Panc1 (cell line): ENCODE measurements at regions not wholly inside any gene's neighbourhood (a gene's known extent, or its start where the extent isn't known, plus 50 kb on each side); places are given as distances from the start of the nearest gene placed in this dataset.

Experiments
- ATAC-seq: fragments of 200-7000 bp; cut with Tn5 transposase; 2 replicates; pipeline ENCODE4 v1.9.1; 2020; ENCODE audit warnings: mild to moderate bottlenecking, moderate library complexity
- BruUV-seq: library from RNA; stranded (reverse); fragments of 400-500 nt; replicated peaks from 2 replicates; lab custom pipeline; 2021; lab: Mats Ljungman, UMichigan
- CTCF ChIA-PET: fragments of 300-600 bp; sonication (Branson Sonifier 250); formaldehyde crosslinking; loops from one replicate; lab custom pipeline; 2022; ENCODE audit warnings: antibody characterized with exemption; lab: Charles Lee
- POLR2A ChIA-PET: fragments of 300-600 bp; sonication (Branson Sonifier 250); formaldehyde crosslinking; loops from one replicate; lab custom pipeline; 2022; ENCODE audit warnings: antibody characterized with exemption; lab: Charles Lee
- DNase-seq: peaks from one replicate; pipeline ENCODE4 v3.0.0-alpha.2; 2010; ENCODE audit warnings: low read depth, low spot score
- H3K27ac ChIP-seq: 2 replicates; pipeline ENCODE4 v1.5.1; 2011; ENCODE audit warnings: mild to moderate bottlenecking, low read length, inconsistent platforms
- H3K27me3 ChIP-seq: fragments of 200-500 bp; sonication (Bioruptor generic); 2 replicates; pipeline ENCODE4 v1.6.0; 2014; ENCODE audit warnings: low read length, inconsistent platforms; ENCODE audit not compliant: control insufficient read depth, insufficient read depth
- H3K36me3 ChIP-seq: fragments of 200-500 bp; sonication (Bioruptor generic); 2 replicates; pipeline ENCODE4 v1.5.1; 2014; ENCODE audit warnings: inconsistent platforms, mild to moderate bottlenecking, low read length, moderate library complexity; ENCODE audit not compliant: control insufficient read depth, insufficient read depth
- H3K4me1 ChIP-seq: 2 replicates; pipeline ENCODE4 v1.5.1; 2011; ENCODE audit warnings: inconsistent platforms, mild to moderate bottlenecking, low read length, moderate library complexity; ENCODE audit not compliant: control insufficient read depth, insufficient read depth
- H3K4me3 ChIP-seq, 2 experiments: 2 replicates each; pipeline ENCODE4 v1.5.1; 2011 to 2012; ENCODE audit warnings: low read depth in 2 of 2, low read length in 2 of 2, mild to moderate bottlenecking in 2 of 2, inconsistent platforms in 1 of 2, moderate library complexity in 1 of 2
- H3K9me3 ChIP-seq: fragments of 200-500 bp; sonication (Bioruptor generic); 2 replicates; pipeline ENCODE4 v1.5.1; 2014; ENCODE audit warnings: low read depth, mild to moderate bottlenecking, inconsistent platforms, low read length, moderate library complexity; ENCODE audit not compliant: control insufficient read depth, insufficient read depth
- POLR2AphosphoS5 ChIP-seq: IDR thresholded peaks from 2 replicates; pipeline ENCODE4 v1.6.1; 2012; ENCODE audit warnings: mild to moderate bottlenecking, low read depth, low read length, moderate library complexity
- SIN3A ChIP-seq: IDR thresholded peaks from 2 replicates; pipeline ENCODE4 v1.6.1; 2012; ENCODE audit warnings: low read depth, mild to moderate bottlenecking, low read length, moderate library complexity, borderline replicate concordance; ENCODE audit not compliant: insufficient read depth
- TCF7L2 ChIP-seq: IDR thresholded peaks from 2 replicates; pipeline ENCODE4 v1.6.1; 2011; ENCODE audit warnings: mild to moderate bottlenecking, low read depth, low read length, inconsistent platforms
- in situ Hi-C: cut with HindIII; loops from 2 replicates; pipeline ENCODE4 v1.10.0; 2016; ENCODE audit warnings: low sequenced_read_pairs, low pct_unique_long_range_greater_than_20kb
- intact Hi-C: fragments of 100-400 bp; cut with micrococcal nuclease; formaldehyde crosslinking; loops from one replicate; pipeline ENCODE4 v1.10.0; 2022; ENCODE audit not compliant: unreplicated experiment
- TF ChIP-seq, protein P1 (sequence below): fragments of 450-650 bp; IDR thresholded peaks from 2 replicates; pipeline ENCODE4 v1.5.1; 2017; ENCODE audit warnings: mild to moderate bottlenecking
- TF ChIP-seq, protein P2 (sequence below), 2 experiments: IDR thresholded peaks; 2 replicates each; pipeline ENCODE4 v1.6.1; 2011 to 2012; ENCODE audit warnings: low read depth in 2 of 2, control low read depth in 1 of 2, low read length in 1 of 2, mild to moderate bottlenecking in 1 of 2, moderate library complexity in 1 of 2; ENCODE audit not compliant: insufficient read depth in 1 of 2

DNA sequence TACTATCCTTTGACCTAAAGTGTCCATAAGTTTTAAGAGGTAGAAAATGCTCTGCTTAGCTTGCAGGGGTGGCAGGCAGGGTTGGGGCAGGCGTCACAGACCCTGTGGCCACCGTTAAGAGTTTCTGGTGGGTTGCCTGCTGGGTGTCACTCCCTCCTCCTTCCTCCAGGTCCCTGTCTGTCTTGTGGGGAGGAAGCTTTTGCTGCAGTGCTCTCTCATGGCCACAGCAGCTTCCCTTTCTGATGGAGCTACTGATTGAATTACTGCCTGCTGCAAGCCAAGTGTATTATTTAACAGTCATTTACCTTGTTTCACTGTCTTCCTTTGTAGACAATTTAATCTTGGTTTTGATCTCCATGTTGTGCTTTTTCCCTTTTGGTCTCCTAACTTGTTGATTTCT, 384.6 kb downstream of the IDS start:
- Histone ChIP-seq H3K36me3 (no peaks in the 10 kb centered on the region), H3K27ac (no peak overlapping the region), H3K4me3 (no peak overlapping the region), H3K4me1 (no peaks in the 10 kb centered on the region), H3K27me3 (no peaks in the 10 kb centered on the region), H3K9me3 (no peaks in the 10 kb centered on the region)
- DNase-seq, result no peak
- ATAC-seq, result no peak
- ChIA-PET CTCF (no interaction called here), POLR2A (no interaction called here)
- in situ Hi-C loops, result no loop called here
- TF ChIP-seq POLR2AphosphoS5 (no peak), SIN3A (no peak), TCF7L2 (no peak)
- TF ChIP-seq, protein P1, sequence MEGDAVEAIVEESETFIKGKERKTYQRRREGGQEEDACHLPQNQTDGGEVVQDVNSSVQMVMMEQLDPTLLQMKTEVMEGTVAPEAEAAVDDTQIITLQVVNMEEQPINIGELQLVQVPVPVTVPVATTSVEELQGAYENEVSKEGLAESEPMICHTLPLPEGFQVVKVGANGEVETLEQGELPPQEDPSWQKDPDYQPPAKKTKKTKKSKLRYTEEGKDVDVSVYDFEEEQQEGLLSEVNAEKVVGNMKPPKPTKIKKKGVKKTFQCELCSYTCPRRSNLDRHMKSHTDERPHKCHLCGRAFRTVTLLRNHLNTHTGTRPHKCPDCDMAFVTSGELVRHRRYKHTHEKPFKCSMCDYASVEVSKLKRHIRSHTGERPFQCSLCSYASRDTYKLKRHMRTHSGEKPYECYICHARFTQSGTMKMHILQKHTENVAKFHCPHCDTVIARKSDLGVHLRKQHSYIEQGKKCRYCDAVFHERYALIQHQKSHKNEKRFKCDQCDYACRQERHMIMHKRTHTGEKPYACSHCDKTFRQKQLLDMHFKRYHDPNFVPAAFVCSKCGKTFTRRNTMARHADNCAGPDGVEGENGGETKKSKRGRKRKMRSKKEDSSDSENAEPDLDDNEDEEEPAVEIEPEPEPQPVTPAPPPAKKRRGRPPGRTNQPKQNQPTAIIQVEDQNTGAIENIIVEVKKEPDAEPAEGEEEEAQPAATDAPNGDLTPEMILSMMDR, result no peak
- TF ChIP-seq, protein P2, sequence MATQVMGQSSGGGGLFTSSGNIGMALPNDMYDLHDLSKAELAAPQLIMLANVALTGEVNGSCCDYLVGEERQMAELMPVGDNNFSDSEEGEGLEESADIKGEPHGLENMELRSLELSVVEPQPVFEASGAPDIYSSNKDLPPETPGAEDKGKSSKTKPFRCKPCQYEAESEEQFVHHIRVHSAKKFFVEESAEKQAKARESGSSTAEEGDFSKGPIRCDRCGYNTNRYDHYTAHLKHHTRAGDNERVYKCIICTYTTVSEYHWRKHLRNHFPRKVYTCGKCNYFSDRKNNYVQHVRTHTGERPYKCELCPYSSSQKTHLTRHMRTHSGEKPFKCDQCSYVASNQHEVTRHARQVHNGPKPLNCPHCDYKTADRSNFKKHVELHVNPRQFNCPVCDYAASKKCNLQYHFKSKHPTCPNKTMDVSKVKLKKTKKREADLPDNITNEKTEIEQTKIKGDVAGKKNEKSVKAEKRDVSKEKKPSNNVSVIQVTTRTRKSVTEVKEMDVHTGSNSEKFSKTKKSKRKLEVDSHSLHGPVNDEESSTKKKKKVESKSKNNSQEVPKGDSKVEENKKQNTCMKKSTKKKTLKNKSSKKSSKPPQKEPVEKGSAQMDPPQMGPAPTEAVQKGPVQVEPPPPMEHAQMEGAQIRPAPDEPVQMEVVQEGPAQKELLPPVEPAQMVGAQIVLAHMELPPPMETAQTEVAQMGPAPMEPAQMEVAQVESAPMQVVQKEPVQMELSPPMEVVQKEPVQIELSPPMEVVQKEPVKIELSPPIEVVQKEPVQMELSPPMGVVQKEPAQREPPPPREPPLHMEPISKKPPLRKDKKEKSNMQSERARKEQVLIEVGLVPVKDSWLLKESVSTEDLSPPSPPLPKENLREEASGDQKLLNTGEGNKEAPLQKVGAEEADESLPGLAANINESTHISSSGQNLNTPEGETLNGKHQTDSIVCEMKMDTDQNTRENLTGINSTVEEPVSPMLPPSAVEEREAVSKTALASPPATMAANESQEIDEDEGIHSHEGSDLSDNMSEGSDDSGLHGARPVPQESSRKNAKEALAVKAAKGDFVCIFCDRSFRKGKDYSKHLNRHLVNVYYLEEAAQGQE (IDR thresholded peaks at IDR 0.05; ENCODE audit: insufficient read depth in 1 of 2, low read depth in 2 of 2, low read length in 1 of 2), result no peak
- no TSS peak for BruUV-seq
- intact Hi-C loops, result no loop called here

DNA sequence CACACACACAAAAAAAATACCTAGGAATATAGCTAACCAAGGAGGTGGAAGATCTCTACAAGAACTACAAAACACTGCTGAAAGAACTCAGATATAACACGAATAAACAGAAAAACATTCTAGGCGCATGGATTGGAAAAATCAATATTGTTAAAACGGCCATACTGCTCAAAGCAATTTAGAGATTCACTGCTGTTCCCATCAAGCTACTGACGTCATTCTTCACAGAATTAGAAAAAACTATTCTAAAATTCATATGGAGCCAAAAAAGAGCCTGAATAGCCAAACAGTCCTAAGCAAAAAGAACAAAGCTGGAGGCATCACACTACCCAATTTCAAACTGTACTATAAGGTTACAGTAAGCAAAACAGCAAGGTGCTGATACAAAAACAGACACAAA, 390.2 kb downstream of the IDS start:
- Histone ChIP-seq H3K36me3 (no peaks in the 10 kb centered on the region), H3K4me1 (no peaks in the 10 kb centered on the region), H3K27me3 (no peaks in the 10 kb centered on the region), H3K4me3 (no peak overlapping the region), H3K9me3 (no peaks in the 10 kb centered on the region), H3K27ac (no peak overlapping the region)
- DNase-seq (no peak), ATAC-seq (no peak)
- intact Hi-C loops, result no loop called here
- TF ChIP-seq POLR2AphosphoS5, result no peak
- TF ChIP-seq, protein P1, result no peak
- TF ChIP-seq SIN3A, result no peak
- no peak for TF ChIP-seq TCF7L2
- TF ChIP-seq, protein P2 (IDR thresholded peaks at IDR 0.05; ENCODE audit: insufficient read depth in 1 of 2, low read depth in 2 of 2, low read length in 1 of 2), result no peak
- in situ Hi-C loops, result no loop called here
- POLR2A ChIA-PET, result no interaction called here
- CTCF ChIA-PET, result no interaction called here
- BruUV-seq, result no TSS peak
